Neural progenitor cell (in vitro differentiated cells): ENCODE measurements at regions not wholly inside any gene's neighbourhood (a gene's known extent, or its start where the extent isn't known, plus 50 kb on each side); places are given as distances from the start of the nearest gene placed in this dataset.
A peak's percentile ranks its signal among the peaks of the same experiment; 100 is the strongest.

Source experiments
- DNase-seq: peaks from one replicate; pipeline ENCODE4 v3.0.0-alpha.2; 2016; ENCODE audit warnings: low spot score
- H2AFZ ChIP-seq: fragments of 200-600 bp; sonication (generic); replicated peaks from 2 replicates; pipeline ENCODE4 v1.6.1; 2016; ENCODE audit warnings: antibody characterized with exemption
- H3F3A ChIP-seq: fragments of 200-600 bp; sonication (generic); 2 replicates; pipeline ENCODE4 v1.6.1; 2016; ENCODE audit warnings: antibody characterized with exemption, low read depth
- H3K27ac ChIP-seq: fragments of 200-600 bp; sonication (generic); 2 replicates; pipeline ENCODE4 v1.5.1; 2016; ENCODE audit warnings: mild to moderate bottlenecking
- H3K27me3 ChIP-seq: fragments of 200-600 bp; sonication (generic); 2 replicates; pipeline ENCODE4 v1.6.1; 2016; ENCODE audit warnings: mild to moderate bottlenecking, moderate library complexity
- H3K36me3 ChIP-seq: fragments of 200-600 bp; sonication (generic); 2 replicates; pipeline ENCODE4 v1.5.1; 2016
- H3K4me1 ChIP-seq: fragments of 200-600 bp; sonication (generic); 2 replicates; pipeline ENCODE4 v1.6.1; 2016; ENCODE audit warnings: mixed run types
- H3K4me2 ChIP-seq: fragments of 200-600 bp; sonication (generic); 2 replicates; pipeline ENCODE4 v1.6.1; 2016
- H3K4me3 ChIP-seq: fragments of 200-600 bp; sonication (generic); 2 replicates; pipeline ENCODE4 v1.5.1; 2016
- H3K79me2 ChIP-seq: fragments of 200-600 bp; sonication (generic); 2 replicates; pipeline ENCODE4 v1.6.1; 2016; ENCODE audit warnings: low read depth
- H3K9ac ChIP-seq: fragments of 200-600 bp; sonication (generic); 2 replicates; pipeline ENCODE4 v1.6.1; 2016
- H3K9me3 ChIP-seq: fragments of 200-600 bp; sonication (generic); 2 replicates; pipeline ENCODE4 v1.5.1; 2016; ENCODE audit warnings: low read depth
- H4K20me1 ChIP-seq: fragments of 200-600 bp; sonication (generic); 2 replicates; pipeline ENCODE4 v1.6.1; 2016; ENCODE audit warnings: low read depth
- H3K27ac Mint-ChIP-seq: 3 replicates; pipeline ENCODE4 v1.8.0; 2021; ENCODE audit warnings: mixed read lengths
- H3K27me3 Mint-ChIP-seq: 2 replicates; pipeline ENCODE4 v1.8.0; 2022; ENCODE audit warnings: low read depth, mild to moderate bottlenecking, inconsistent platforms, moderate library complexity, mixed read lengths; ENCODE audit not compliant: insufficient read depth
- H3K36me3 Mint-ChIP-seq: 3 replicates; pipeline ENCODE4 v1.8.0; 2021; ENCODE audit warnings: mixed read lengths
- H3K4me1 Mint-ChIP-seq: 3 replicates; pipeline ENCODE4 v1.8.0; 2021; ENCODE audit warnings: mixed read lengths
- H3K4me3 Mint-ChIP-seq: 3 replicates; pipeline ENCODE4 v1.8.0; 2021; ENCODE audit warnings: mild to moderate bottlenecking, moderate library complexity, mixed read lengths
- H3K9me3 Mint-ChIP-seq: 3 replicates; pipeline ENCODE4 v1.8.0; 2020; ENCODE audit warnings: mixed read lengths
- CTCF ChIP-seq: fragments of 200-600 bp; sonication (generic); IDR thresholded peaks from 2 replicates; pipeline ENCODE4 v1.5.1; 2017; ENCODE audit warnings: antibody characterized with exemption, mild to moderate bottlenecking
- EZH2 ChIP-seq: fragments of 200-600 bp; sonication (generic); IDR thresholded peaks from 2 replicates; pipeline ENCODE4 v1.6.1; 2017; ENCODE audit warnings: antibody characterized with exemption, mild to moderate bottlenecking, moderate library complexity
- EZH2phosphoT487 ChIP-seq: fragments of 200-600 bp; sonication (generic); IDR thresholded peaks from 2 replicates; pipeline ENCODE4 v1.6.1; 2017; ENCODE audit warnings: antibody characterized with exemption

- Mint-ChIP-seq H3K4me1 (peaks cover 21% of the 10 kb centered on the region), H3K27ac (no peak overlapping the region), H3K4me3 (no peak overlapping the region), H3K36me3 (no peaks in the 10 kb centered on the region), H3K27me3 (peaks cover 2% of the 10 kb centered on the region), H3K9me3 (no peaks in the 10 kb centered on the region)
- H3K9me3 ChIP-seq: no peaks in the 10 kb centered on the region
- no peaks in the 10 kb centered on the region for H3K4me1 ChIP-seq
- H3K4me3 ChIP-seq: no peak overlapping the region
- no peaks in the 10 kb centered on the region for H3K79me2 ChIP-seq
- no peaks in the 10 kb centered on the region for H3F3A ChIP-seq
- no peak for DNase-seq
- no peaks in the 10 kb centered on the region for H4K20me1 ChIP-seq
- TF ChIP-seq EZH2phosphoT487: no peak
- no peak for TF ChIP-seq EZH2
- TF ChIP-seq CTCF: no peak
- H3K36me3 ChIP-seq: no peaks in the 10 kb centered on the region
- H3K4me2 ChIP-seq: no peak overlapping the region
- no peak overlapping the region for H3K9ac ChIP-seq
- no peak overlapping the region for H2AFZ ChIP-seq
- H3K27me3 ChIP-seq: no peaks in the 10 kb centered on the region
- no peak overlapping the region for H3K27ac ChIP-seq
These were observed 75.3 kb upstream of the ASTN2 start for GRCh38 chr9:117490199-117490598.

- no peaks in the 10 kb centered on the region for H3K27me3 ChIP-seq
- no peaks in the 10 kb centered on the region for H3F3A ChIP-seq
- no peaks in the 10 kb centered on the region for H3K36me3 ChIP-seq
- Mint-ChIP-seq H3K4me3 (no peak overlapping the region), H3K27ac (no peak overlapping the region), H3K27me3 (peaks cover 2% of the 10 kb centered on the region), H3K36me3 (no peaks in the 10 kb centered on the region), H3K9me3 (no peaks in the 10 kb centered on the region), H3K4me1 (peaks cover 29% of the 10 kb centered on the region)
- H3K79me2 ChIP-seq: no peaks in the 10 kb centered on the region
- H2AFZ ChIP-seq: no peak overlapping the region
- H3K9ac ChIP-seq: no peak overlapping the region
- no peaks in the 10 kb centered on the region for H3K9me3 ChIP-seq
- no peak for TF ChIP-seq CTCF
- TF ChIP-seq EZH2: no peak
- no peak for TF ChIP-seq EZH2phosphoT487
- H3K27ac ChIP-seq: no peak overlapping the region
- DNase-seq: no peak
- no peaks in the 10 kb centered on the region for H3K4me1 ChIP-seq
- no peak overlapping the region for H3K4me3 ChIP-seq
- H4K20me1 ChIP-seq: no peaks in the 10 kb centered on the region
- no peak overlapping the region for H3K4me2 ChIP-seq
These were observed 73.8 kb upstream of the ASTN2 start for GRCh38 chr9:117488659-117489058.

GRCh38 chr9:117487555-117488175, 72.8 kb upstream of the ASTN2 start:
- Mint-ChIP-seq H3K4me3 (no peak overlapping the region), H3K36me3 (no peaks in the 10 kb centered on the region), H3K27me3 (peaks cover 2% of the 10 kb centered on the region), H3K9me3 (no peaks in the 10 kb centered on the region), H3K27ac (no peak overlapping the region), H3K4me1 (peaks cover 32% of the 10 kb centered on the region)
- no peak overlapping the region for H3K9ac ChIP-seq
- H3K4me1 ChIP-seq: no peaks in the 10 kb centered on the region
- peak overlapping the region; percentile 50 for H3K4me2 ChIP-seq
- no peaks in the 10 kb centered on the region for H4K20me1 ChIP-seq
- H3K79me2 ChIP-seq: no peaks in the 10 kb centered on the region
- H3K27ac ChIP-seq: no peak overlapping the region
- H3K4me3 ChIP-seq: no peak overlapping the region
- H3F3A ChIP-seq: no peaks in the 10 kb centered on the region
- H3K9me3 ChIP-seq: no peaks in the 10 kb centered on the region
- DNase-seq: peak; percentile 88
- TF ChIP-seq EZH2 (no peak), EZH2phosphoT487 (no peak), CTCF (peak; percentile 97)
- no peaks in the 10 kb centered on the region for H3K36me3 ChIP-seq
- H3K27me3 ChIP-seq: no peaks in the 10 kb centered on the region
- H2AFZ ChIP-seq: peak overlapping the region; percentile 97
